Smooth muscle cell (in vitro differentiated cells): ENCODE measurements at regions not wholly inside any gene's neighbourhood (a gene's known extent, or its start where the extent isn't known, plus 50 kb on each side); places are given as distances from the start of the nearest gene placed in this dataset.

ENCODE experiments used
- DNase-seq: peaks from one replicate; lab custom pipeline; 2025; ENCODE audit not compliant: unreplicated experiment; lab: John Stamatoyannopoulos, UW
- H2AFZ ChIP-seq: fragments of 200-600 bp; sonication (generic); 2 replicates; pipeline ENCODE4 v1.6.0; 2016; ENCODE audit warnings: antibody characterized with exemption, low read depth, mild to moderate bottlenecking
- H3F3A ChIP-seq: fragments of 200-600 bp; sonication (generic); 2 replicates; pipeline ENCODE4 v1.6.0; 2017; ENCODE audit warnings: antibody characterized with exemption, low read depth
- H3K27ac ChIP-seq: fragments of 200-600 bp; sonication (generic); 2 replicates; pipeline ENCODE4 v1.5.1; 2016; ENCODE audit warnings: low read depth, mild to moderate bottlenecking
- H3K27me3 ChIP-seq: fragments of 200-600 bp; sonication (generic); 2 replicates; pipeline ENCODE4 v1.6.1; 2016; ENCODE audit warnings: low read depth, mild to moderate bottlenecking
- H3K36me3 ChIP-seq: fragments of 200-600 bp; sonication (generic); 2 replicates; pipeline ENCODE4 v1.5.1; 2016; ENCODE audit warnings: low read depth
- H3K4me1 ChIP-seq: fragments of 200-600 bp; sonication (generic); 2 replicates; pipeline ENCODE4 v1.5.1; 2016; ENCODE audit warnings: low read depth
- H3K4me2 ChIP-seq: fragments of 200-600 bp; sonication (generic); 2 replicates; pipeline ENCODE4 v1.6.0; 2016; ENCODE audit warnings: mild to moderate bottlenecking
- H3K4me3 ChIP-seq: fragments of 200-600 bp; sonication (generic); 2 replicates; pipeline ENCODE4 v1.5.1; 2016; ENCODE audit warnings: mild to moderate bottlenecking
- H3K79me2 ChIP-seq: fragments of 200-600 bp; sonication (generic); 2 replicates; pipeline ENCODE4 v1.6.0; 2016; ENCODE audit warnings: low read depth, mild to moderate bottlenecking
- H3K9ac ChIP-seq: fragments of 200-600 bp; sonication (generic); 2 replicates; pipeline ENCODE4 v1.6.0; 2016; ENCODE audit warnings: low read depth
- H3K9me3 ChIP-seq: fragments of 200-600 bp; sonication (generic); replicated peaks from 2 replicates; pipeline ENCODE4 v1.5.1; 2016; ENCODE audit warnings: low read depth
- H4K20me1 ChIP-seq: fragments of 200-600 bp; sonication (generic); 2 replicates; pipeline ENCODE4 v1.6.0; 2016; ENCODE audit warnings: low read depth
- WGBS: methylation state at CpG from one replicate; pipeline ENCODE4 v1.1.7; 2016; ENCODE audit warnings: low lambda C conversion rate; 5-methylcytosine and 5-hydroxymethylcytosine counted together
- TF ChIP-seq, protein P1 (sequence below): fragments of 200-600 bp; sonication (generic); IDR thresholded peaks from 2 replicates; pipeline ENCODE4 v1.5.1; 2017; ENCODE audit warnings: borderline replicate concordance, mild to moderate bottlenecking, antibody characterized with exemption; ENCODE audit not compliant: insufficient read depth, poor library complexity, severe bottlenecking

- WGBS, result 95% methylated on average over 3 of the region's 3 CpGs
- Histone ChIP-seq H4K20me1 (no peaks in the 10 kb centered on the region), H3K79me2 (no peaks in the 10 kb centered on the region), H3K4me2 (no peak overlapping the region), H3K9me3 (no peaks in the 10 kb centered on the region), H3K4me3 (no peak overlapping the region), H2AFZ (no peak overlapping the region), H3K27ac (no peak overlapping the region), H3K4me1 (no peaks in the 10 kb centered on the region), H3K36me3 (no peaks in the 10 kb centered on the region), H3F3A (no peaks in the 10 kb centered on the region), H3K27me3 (no peaks in the 10 kb centered on the region), H3K9ac (no peak overlapping the region)
- TF ChIP-seq, protein P1, sequence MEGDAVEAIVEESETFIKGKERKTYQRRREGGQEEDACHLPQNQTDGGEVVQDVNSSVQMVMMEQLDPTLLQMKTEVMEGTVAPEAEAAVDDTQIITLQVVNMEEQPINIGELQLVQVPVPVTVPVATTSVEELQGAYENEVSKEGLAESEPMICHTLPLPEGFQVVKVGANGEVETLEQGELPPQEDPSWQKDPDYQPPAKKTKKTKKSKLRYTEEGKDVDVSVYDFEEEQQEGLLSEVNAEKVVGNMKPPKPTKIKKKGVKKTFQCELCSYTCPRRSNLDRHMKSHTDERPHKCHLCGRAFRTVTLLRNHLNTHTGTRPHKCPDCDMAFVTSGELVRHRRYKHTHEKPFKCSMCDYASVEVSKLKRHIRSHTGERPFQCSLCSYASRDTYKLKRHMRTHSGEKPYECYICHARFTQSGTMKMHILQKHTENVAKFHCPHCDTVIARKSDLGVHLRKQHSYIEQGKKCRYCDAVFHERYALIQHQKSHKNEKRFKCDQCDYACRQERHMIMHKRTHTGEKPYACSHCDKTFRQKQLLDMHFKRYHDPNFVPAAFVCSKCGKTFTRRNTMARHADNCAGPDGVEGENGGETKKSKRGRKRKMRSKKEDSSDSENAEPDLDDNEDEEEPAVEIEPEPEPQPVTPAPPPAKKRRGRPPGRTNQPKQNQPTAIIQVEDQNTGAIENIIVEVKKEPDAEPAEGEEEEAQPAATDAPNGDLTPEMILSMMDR, result no peak
- no peak for DNase-seq
Observed at GRCh38 chr2:225113371-225114015, 71.2 kb upstream of the DOCK10 start.

DNA sequence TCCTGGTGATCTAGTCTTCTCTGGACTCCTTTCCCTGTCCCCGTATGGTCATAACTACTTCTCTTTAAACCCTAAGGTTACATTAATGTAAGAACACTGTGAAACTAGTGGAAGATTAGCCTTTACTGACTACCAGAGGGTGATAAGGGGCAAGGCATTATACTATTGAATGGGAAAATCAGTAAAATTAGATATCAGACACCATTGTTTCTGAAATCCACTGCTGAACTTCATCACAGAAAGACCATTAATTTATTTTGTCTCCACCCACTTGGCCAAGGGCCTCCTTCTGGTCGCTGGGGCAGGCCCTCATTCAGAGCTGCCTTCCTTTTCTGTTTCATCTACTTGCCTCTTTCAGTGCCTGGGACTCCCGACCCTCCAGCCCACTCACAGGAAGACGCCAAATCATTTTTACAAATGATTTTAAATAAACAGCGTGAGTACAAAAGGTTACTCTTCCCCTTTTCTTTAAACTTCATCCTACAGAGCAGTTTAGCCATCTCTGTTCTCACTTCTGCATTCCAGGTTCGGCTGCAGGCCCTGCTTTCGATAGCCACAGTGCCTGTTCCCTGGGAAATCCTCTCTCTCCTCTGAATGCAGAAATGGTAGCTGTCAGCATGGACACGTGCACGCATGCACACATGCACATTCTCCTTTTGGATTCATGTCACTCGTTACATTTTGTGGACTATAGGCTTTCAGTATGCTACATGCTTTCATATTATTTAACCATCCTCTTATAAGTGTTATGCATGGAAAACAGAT, 70.3 kb upstream of the DOCK10 start:
- Histone ChIP-seq H2AFZ (no peak overlapping the region), H3F3A (no peaks in the 10 kb centered on the region), H3K79me2 (no peaks in the 10 kb centered on the region), H3K9ac (no peak overlapping the region), H3K27me3 (no peaks in the 10 kb centered on the region), H3K4me3 (no peak overlapping the region), H3K4me2 (no peak overlapping the region), H3K27ac (no peak overlapping the region), H3K4me1 (no peaks in the 10 kb centered on the region), H4K20me1 (no peaks in the 10 kb centered on the region), H3K36me3 (no peaks in the 10 kb centered on the region), H3K9me3 (no peaks in the 10 kb centered on the region)
- DNase-seq, result no peak
- TF ChIP-seq, protein P1, result no peak
- 85% methylated on average over 10 of the region's 10 CpGs for WGBS

GRCh38 chr2:225108805-225109204, 66.5 kb upstream of the DOCK10 start:
- Histone ChIP-seq H3K79me2 (no peaks in the 10 kb centered on the region), H3K27me3 (no peaks in the 10 kb centered on the region), H3F3A (no peaks in the 10 kb centered on the region), H3K36me3 (no peaks in the 10 kb centered on the region), H3K4me1 (no peaks in the 10 kb centered on the region), H4K20me1 (no peaks in the 10 kb centered on the region), H3K4me3 (no peak overlapping the region), H2AFZ (peak overlapping the region; percentile 2), H3K27ac (no peak overlapping the region), H3K9me3 (no peaks in the 10 kb centered on the region), H3K9ac (no peak overlapping the region), H3K4me2 (no peak overlapping the region)
- TF ChIP-seq, protein P1, result no peak
- DNase-seq, result no peak
